Transverse colon (tissue), 4 donors: ENCODE measurements at regions not wholly inside any gene's neighbourhood (a gene's known extent, or its start where the extent isn't known, plus 50 kb on each side); places are given as distances from the start of the nearest gene placed in this dataset.

Experiments used
- CTCF ChIP-seq, 5 experiments: fragments of 200-600 bp in 3 of 5; fragments of 450-650 bp in 2 of 5; sonication (generic) in 3 of 5; IDR thresholded peaks; 1 replicate in 2 of 5; 2 replicates in 3 of 5; pipeline ENCODE4 v1.5.1; 2016 to 2017; ENCODE audit warnings: antibody characterized with exemption in 5 of 5, inconsistent platforms in 3 of 5, mild to moderate bottlenecking in 2 of 5, moderate library complexity in 1 of 5
- EP300 ChIP-seq: sonication (generic); formaldehyde crosslinking; IDR thresholded peaks from one replicate; pipeline ENCODE4 v1.6.1; 2017; ENCODE audit warnings: antibody characterized with exemption, low read depth
- POLR2A ChIP-seq: fragments of 450-650 bp; IDR thresholded peaks from one replicate; pipeline ENCODE4 v1.6.1; 2016; ENCODE audit warnings: antibody characterized with exemption, mild to moderate bottlenecking, moderate library complexity
- POLR2AphosphoS5 ChIP-seq, 3 donors: sonication (generic); formaldehyde crosslinking; IDR thresholded peaks; one replicate each; pipeline ENCODE4 v1.6.1; 2016; ENCODE audit warnings: antibody characterized with exemption in 3 of 3

GRCh38 chr10:61179771-61180170, 235.8 kb upstream of the RHOBTB1 start:
- TF ChIP-seq CTCF (IDR thresholded peaks at IDR 0.05) (no peak), POLR2A (no peak), EP300 (no peak), POLR2AphosphoS5 (IDR thresholded peaks at IDR 0.05) (no peak)
